NOMO-1 (cell line): ENCODE measurements at regions not wholly inside any gene's neighbourhood (a gene's known extent, or its start where the extent isn't known, plus 50 kb on each side); places are given as distances from the start of the nearest gene placed in this dataset.

ENCODE experiments used
- DNase-seq, 2 experiments: peaks; one replicate each; lab custom pipeline; 2025; ENCODE audit not compliant: unreplicated experiment in 2 of 2; lab: John Stamatoyannopoulos, UW

DNA sequence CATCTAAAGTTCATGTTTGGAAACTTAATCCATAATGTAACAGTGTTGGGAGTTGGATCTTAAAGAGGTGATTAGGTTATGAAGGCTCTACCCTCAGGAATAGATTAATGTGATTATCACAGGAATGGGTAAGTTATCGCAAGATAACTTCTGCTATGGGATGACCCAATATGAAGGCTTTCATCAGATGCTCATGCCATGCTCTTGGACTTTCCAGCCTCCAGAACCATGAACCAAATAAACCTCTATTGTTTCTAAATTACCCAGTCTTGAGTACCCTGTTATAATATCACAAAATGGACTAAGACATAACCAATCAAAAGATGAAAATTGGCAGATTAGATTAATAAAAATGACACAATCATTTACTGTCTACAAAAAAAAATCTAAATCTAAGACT lies 906.9 kb upstream of the SOX9 start:
- no peak for DNase-seq

DNA sequence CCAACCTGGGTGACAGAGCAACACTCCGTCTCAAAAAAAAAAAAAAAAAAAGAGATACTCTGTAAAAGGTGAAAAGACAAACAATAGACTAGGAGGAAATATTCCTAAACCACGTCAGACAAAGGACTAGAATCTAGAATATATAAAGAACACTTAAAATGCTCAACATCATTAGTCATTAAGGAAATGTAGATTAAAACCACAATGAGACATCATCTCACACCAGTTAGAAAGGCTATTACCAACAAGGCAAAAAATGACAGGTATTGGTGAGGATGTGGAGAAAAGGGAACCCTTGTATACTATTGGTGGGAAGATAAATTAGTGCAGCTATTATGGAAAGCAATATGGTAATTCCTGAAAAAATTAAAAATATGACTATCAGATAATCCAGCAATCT lies 903.1 kb upstream of the SOX9 start:
- no peak for DNase-seq

GRCh38 chr17:71224824-71225575 lies 895.8 kb upstream of the SOX9 start:
- DNase-seq: no peak

DNA sequence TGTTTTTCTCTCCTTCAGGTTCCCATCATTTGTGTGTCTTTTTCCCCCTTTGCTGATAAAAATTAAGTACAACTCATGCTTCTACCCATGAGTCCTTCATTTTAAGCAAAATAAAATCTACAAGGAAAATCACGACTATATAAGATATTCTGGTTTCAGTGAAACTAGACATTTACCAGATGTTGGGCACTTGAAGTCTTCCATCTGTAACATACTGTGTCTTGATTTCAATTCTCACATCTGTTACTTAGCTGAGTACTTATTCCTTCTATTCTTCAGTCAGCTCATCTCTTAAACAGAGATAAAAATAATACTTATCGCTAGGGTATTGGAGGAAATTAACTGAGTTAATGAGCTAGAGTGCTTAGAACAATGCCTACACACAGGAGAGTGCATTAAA lies 893.0 kb upstream of the SOX9 start:
- DNase-seq: no peak

DNA sequence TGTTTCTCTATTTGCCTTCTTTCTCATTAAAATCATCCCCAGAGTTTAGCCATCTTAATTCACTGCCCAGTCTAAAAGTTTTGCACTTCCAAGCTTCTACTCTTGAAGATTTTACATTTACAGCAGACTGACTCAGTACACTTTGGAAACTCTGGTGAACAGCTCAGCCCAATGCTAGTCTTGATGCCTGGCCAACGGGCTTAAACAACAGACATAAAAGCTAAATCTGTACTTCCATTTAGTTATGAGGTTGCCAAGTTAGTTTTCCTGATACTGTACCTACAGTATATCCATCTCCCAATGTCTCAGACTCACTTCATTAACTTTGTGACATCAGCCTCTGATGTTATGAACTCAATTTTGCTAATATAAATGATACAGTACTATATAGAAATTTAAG lies 891.8 kb upstream of the SOX9 start:
- no peak for DNase-seq

DNA sequence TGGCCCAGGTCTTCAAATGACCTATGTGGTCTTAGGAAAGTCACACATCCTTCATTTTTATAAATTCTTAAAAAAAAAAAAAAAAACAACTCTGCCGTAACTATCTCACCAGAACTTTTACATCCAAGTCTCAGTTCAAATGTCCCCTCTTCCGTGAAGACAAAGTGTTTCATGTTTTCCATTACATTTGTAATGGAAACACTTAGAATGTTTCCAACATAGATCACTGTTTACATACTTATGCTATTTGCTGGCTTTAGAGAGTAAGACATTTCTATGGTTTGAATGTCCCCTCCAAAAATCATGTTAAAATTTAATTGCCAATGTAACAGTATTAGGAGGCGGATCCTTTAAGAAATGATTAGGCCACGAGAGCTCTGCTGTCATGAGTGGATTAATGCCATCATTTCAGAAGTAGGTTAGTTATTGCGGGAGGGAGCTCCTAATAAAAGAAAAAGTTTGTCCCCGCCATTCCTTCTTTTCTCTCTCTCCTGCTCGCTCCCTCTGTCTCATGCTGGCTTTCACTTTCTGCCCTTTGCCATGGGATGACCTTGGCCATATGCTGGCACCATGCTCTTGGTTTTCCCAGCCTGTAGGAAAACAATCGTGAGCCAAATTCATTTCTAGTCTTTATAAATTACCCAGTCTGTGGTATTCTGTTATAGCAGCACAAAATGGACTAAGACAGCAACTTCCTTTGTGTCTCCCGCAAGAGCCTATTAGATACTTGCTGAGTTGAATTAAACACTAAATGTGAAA lies 887.8 kb upstream of the SOX9 start:
- DNase-seq: no peak

DNA sequence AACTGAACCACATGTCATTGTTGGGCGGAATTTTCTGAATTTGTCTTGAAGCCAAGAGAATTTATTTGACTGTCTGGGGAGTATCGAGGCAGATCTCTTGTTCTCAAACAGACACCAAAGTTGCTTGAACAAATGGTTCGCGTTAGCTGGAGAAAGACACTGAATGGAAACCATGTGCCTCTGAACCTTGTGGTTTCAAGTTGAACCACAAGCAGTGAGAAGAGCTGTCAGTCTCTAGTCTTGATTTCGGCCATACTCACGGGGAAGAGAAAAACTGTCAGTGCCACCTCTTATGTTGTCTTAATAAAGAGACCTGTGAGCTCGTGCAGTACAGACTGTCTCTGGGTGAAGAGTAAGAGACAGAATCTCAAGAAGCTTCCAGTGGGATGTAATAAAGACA lies 886.5 kb upstream of the SOX9 start:
- no peak for DNase-seq

- no peak for DNase-seq
Measured at GRCh38 chr17:71237903-71238538, 882.8 kb upstream of the SOX9 start.

GRCh38 chr17:71247441-71248015 lies 873.3 kb upstream of the SOX9 start:
- no peak for DNase-seq

DNA sequence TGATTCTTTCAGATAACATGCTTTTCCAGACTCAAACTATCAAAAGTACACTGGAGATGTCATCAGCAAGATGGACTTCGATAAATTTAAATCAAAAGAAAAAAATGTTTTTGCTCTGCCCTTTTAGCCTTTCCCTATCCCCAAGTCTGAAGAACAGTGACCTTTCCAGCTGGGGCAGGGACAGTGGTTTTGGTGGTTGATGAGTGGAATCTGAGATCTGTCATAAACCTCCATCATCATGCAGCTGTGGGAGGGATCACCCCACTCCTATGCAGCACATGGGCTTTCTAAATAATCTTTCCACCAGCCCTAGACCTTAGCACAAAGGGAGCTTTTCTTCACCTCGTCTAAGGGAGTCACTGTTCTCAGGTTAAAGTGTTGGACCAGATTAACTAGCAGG lies 869.5 kb upstream of the SOX9 start:
- DNase-seq: no peak

- no peak for DNase-seq
Measured at GRCh38 chr17:71251951-71252350, 868.9 kb upstream of the SOX9 start.

- DNase-seq: no peak
Measured at GRCh38 chr17:71252436-71252835, 868.4 kb upstream of the SOX9 start.

DNA sequence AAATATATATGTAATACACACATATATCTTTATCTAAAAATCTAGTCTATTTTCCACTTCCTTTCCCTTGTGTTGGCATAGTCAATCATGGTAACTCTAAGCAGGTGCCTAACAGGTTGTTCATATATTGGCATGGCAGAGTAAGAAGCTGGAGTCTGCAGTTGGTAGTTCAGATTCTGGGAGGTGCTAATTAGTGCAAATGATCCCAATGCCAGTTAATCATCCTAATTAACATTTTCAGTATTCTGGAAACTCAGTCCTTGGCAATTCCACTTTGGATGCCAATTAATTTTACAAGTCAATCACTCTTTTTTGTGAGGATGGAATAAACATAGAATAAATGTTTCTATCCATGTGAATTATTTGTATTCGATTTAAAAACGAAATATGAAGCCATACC lies 863.7 kb upstream of the SOX9 start:
- no peak for DNase-seq

DNA sequence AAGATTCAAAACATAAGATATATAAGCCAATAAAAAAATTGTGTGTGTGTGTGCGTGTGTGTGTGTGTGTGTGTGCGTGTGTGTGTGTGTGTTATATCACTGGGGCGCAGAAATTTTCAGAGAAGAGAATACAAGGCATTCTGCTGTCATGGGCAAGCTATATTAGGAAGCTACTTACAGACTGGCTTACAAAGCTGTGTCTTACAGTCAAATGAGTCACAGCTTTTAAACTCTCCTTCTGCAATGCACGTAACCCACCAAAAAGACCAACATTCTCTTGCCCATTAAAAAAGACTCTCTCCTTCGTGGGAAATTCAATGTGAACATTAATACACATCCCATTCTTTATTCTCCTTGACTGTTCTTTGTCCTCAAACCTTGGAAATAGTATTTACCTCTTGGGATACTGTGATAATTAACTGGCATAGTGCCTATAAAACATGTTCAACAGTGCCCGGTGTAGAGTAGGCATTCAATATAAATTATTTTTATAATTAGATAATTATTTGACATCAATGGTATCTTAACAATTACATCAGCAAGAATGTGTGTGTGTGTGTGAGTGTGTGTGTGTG lies 860.4 kb upstream of the SOX9 start:
- no peak for DNase-seq

DNA sequence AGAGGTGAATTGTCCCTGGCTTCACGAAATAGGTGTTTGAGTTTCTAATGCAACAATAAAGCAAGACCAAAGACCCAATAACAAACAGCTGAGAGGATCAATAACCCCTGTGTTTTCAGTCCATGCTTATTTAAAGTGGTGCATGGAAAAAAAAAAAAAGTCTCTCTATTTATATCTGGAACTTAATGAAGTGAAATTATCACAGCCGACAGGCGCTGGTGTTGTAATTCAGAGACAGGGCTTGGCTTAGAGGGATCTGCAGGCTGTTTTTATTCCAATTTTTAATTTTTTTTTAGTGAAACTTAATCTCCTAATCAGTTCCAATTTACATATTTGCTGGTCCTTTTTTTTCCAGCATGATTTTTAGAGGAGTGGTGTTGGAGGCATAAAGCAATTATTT lies 858.2 kb upstream of the SOX9 start:
- DNase-seq: no peak

DNA sequence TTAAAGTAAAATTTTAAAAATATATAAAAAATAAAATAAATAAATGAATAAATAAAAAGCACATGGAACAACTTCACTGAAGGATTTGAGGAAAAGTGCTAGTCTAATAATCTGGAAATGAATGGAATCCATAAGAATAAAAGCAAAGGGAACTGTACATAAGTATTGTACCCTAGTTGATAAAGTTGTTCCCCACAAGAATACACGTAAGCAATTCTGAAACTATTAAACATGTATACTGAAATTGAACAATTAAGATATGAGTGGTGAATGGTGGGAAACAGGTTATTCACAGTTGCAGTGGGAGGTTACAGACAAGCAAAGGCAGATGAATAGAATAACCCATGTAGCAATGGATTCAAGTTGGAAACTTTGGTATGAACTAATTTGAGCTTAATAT lies 853.2 kb upstream of the SOX9 start:
- DNase-seq: no peak

DNA sequence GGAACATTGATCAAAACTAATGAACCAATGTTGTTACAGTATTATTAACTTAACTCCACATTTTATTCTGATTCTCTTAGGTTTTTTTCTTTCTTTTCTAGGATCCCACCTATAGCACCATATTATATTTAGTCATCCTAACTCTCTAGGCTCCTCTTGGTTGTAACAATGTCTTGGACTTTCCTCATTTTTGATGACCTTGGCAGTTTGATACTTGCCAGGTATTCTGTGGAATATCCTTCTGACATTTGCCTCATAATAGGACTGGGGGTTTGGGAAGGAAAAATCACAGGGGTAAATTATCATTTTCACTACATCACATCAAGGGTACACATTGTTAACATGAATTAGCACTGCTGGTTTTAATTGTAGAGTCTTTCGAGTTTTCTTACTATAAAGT lies 851.6 kb upstream of the SOX9 start:
- no peak for DNase-seq

GRCh38 chr17:71273441-71273840 lies 847.4 kb upstream of the SOX9 start:
- no peak for DNase-seq

DNA sequence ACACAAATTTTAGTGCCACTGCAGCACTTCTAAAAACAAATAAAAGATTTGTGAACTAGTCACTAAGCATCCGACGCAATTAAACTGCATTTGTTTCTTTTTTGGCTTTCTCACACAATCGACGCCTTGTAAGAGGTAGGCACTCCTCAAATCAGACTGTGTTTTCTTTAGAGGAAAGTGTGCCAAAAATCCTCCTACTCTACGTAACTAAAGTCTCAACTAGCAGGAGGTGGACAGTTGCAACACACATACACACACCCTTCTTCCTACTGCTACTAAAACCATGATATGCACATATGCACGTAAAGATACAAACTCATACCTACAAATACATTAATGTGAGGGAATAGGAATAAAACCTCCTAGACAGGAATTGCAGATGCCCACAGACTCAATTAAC lies 844.7 kb upstream of the SOX9 start:
- no peak for DNase-seq

- DNase-seq: no peak
Measured at GRCh38 chr17:71283486-71283885, 837.3 kb upstream of the SOX9 start.

DNA sequence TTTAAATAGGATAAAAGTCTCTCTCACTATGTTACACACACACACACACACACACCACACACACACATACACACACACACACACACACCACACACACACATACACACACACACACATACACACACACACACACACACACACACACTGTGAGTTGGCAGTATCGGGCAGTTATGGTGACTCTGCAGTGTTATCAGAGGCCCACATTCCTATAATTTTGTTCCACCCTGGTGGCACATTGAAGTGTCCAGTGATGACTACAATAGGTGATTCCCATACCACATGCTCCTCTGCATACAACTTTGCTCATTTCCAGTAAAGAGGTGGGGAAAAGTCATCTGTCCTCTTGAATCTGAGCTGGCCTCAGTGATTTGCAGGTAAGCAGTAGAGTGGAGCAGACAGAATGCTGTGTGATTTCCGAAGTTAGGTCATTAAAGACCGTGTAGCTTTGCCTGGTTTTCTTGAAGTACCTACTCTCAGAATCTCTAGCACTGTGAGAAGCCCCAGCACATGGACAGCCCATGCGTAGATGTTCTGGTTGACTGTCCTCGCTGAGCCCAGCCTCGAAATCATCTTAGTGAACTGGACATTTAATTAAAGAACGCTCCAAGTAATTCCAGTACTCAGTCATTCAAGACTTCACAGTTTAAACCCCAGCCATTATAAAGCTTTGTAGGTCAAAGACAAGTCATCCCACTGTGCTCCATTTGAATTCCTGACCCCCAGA lies 836.6 kb upstream of the SOX9 start:
- DNase-seq: no peak
